Gastrocnemius medialis (tissue), 4 donors: ENCODE measurements at regions not wholly inside any gene's neighbourhood (a gene's known extent, or its start where the extent isn't known, plus 50 kb on each side); places are given as distances from the start of the nearest gene placed in this dataset.

ENCODE experiments used
- ATAC-seq, 2 donors: fragments of 150-250 bp; one replicate each; pipeline ENCODE4 v1.9.1; 2016
- DNase-seq, 2 donors: peaks; one replicate each; pipeline ENCODE4 v3.0.0-alpha.2; 2019
- H3K27ac ChIP-seq, 4 donors: fragments of 200-600 bp; sonication (generic); 1 replicate in 1 of 4; 2 replicates in 3 of 4; pipeline ENCODE4 v1.5.1; 2016 to 2018; ENCODE audit warnings: mild to moderate bottlenecking in 2 of 4, moderate library complexity in 1 of 4
- H3K27me3 ChIP-seq, 3 donors: fragments of 200-600 bp; sonication (generic) in 2 of 3; 1 replicate in 1 of 3; 2 replicates in 2 of 3; pipeline versions ENCODE4 v1.5.1 to v1.6.0; 2016 to 2019; ENCODE audit warnings: mild to moderate bottlenecking in 1 of 3, moderate library complexity in 1 of 3
- H3K36me3 ChIP-seq, 2 donors: fragments of 200-600 bp; sonication (generic) in 1 of 2; one replicate each; pipeline ENCODE4 v1.5.1; 2017 to 2018
- H3K4me1 ChIP-seq, 2 donors: fragments of 200-600 bp; sonication (generic) in 1 of 2; one replicate each; pipeline ENCODE4 v1.5.1; 2016 to 2017; ENCODE audit warnings: mild to moderate bottlenecking in 2 of 2
- H3K4me3 ChIP-seq, 4 donors: fragments of 200-600 bp; sonication (generic) in 3 of 4; 1 replicate in 1 of 4; 2 replicates in 3 of 4; pipeline ENCODE4 v1.5.1; 2016 to 2019; ENCODE audit warnings: mild to moderate bottlenecking in 2 of 4
- H3K9me3 ChIP-seq, 3 donors: fragments of 200-600 bp; sonication (generic) in 2 of 3; 1 replicate in 1 of 3; 2 replicates in 2 of 3; pipeline ENCODE4 v1.5.1; 2016 to 2019
- POLR2A ChIP-seq, 2 donors: fragments of 450-650 bp; IDR thresholded peaks; one replicate each; pipeline ENCODE4 v1.6.1; 2017; ENCODE audit warnings: antibody characterized with exemption in 2 of 2, mild to moderate bottlenecking in 2 of 2, moderate library complexity in 2 of 2
- in situ Hi-C, 4 donors: fragments of 200-750 bp; cut with MboI; loops; one replicate each; pipeline versions ENCODE4 v1.15.0 to v1.8.0; 2017; ENCODE audit warnings: low sequenced_read_pairs in 4 of 4
- intact Hi-C: fragments of 100-400 bp; cut with DNase I; formaldehyde crosslinking; loops from one replicate; pipeline ENCODE4 v1.15.1; 2023; ENCODE audit warnings: low total_unique reads
- TF ChIP-seq, protein P1 (sequence below), 5 experiments: fragments of 450-650 bp in 3 of 5; fragments of 200-600 bp in 2 of 5; sonication (generic) in 2 of 5; IDR thresholded peaks in 4 of 5; conservative IDR thresholded peaks in 1 of 5; 1 replicate in 4 of 5; 2 replicates in 1 of 5; pipeline ENCODE4 v1.5.1; 2016 to 2019; ENCODE audit warnings: antibody characterized with exemption in 5 of 5, mild to moderate bottlenecking in 3 of 5, moderate library complexity in 3 of 5

DNA sequence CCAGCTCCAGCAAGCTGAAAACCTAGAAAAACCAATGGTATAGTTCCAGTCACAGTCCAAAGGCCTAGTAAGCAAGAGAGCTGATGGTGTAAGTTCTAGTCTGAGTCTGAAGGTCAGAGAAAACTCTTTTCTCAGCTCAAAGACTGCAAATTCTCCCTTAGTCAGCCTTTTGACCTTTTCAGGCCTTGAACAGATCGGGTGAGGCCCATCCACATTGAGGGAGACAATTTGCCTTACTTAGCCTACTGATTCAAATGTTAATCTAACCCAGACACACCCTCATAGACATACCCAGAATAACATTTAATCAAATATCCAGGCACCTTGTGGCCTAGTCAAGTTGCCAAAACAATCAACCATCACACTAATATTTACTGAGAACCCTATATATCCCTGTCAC is 110.8 kb upstream of the KCNJ3 start:
- TF ChIP-seq, protein P1, sequence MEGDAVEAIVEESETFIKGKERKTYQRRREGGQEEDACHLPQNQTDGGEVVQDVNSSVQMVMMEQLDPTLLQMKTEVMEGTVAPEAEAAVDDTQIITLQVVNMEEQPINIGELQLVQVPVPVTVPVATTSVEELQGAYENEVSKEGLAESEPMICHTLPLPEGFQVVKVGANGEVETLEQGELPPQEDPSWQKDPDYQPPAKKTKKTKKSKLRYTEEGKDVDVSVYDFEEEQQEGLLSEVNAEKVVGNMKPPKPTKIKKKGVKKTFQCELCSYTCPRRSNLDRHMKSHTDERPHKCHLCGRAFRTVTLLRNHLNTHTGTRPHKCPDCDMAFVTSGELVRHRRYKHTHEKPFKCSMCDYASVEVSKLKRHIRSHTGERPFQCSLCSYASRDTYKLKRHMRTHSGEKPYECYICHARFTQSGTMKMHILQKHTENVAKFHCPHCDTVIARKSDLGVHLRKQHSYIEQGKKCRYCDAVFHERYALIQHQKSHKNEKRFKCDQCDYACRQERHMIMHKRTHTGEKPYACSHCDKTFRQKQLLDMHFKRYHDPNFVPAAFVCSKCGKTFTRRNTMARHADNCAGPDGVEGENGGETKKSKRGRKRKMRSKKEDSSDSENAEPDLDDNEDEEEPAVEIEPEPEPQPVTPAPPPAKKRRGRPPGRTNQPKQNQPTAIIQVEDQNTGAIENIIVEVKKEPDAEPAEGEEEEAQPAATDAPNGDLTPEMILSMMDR (IDR thresholded peaks at IDR 0.05 in 4 of 5, conservative IDR thresholded peaks at IDR 0.05 in 1 of 5), result no peak
- TF ChIP-seq POLR2A (IDR thresholded peaks at IDR 0.05), result no peak
- Histone ChIP-seq H3K9me3 (no peaks in the 10 kb centered on the region), H3K4me1 (peaks cover 0 to 4% of the 10 kb centered on the region in 2 donors), H3K36me3 (no peaks in the 10 kb centered on the region), H3K4me3 (no peak overlapping the region), H3K27ac (no peak overlapping the region), H3K27me3 (no peaks in the 10 kb centered on the region)
- DNase-seq (no peak), ATAC-seq (no peak)
- in situ Hi-C loops (no loop called here), intact Hi-C loops (no loop called here)

- H3K4me3 ChIP-seq, result no peak overlapping the region
- intact Hi-C loops, result no loop called here
- H3K27me3 ChIP-seq, result no peaks in the 10 kb centered on the region
- TF ChIP-seq, protein P1 (IDR thresholded peaks at IDR 0.05 in 4 of 5, conservative IDR thresholded peaks at IDR 0.05 in 1 of 5), result no peak
- no peak for TF ChIP-seq POLR2A (IDR thresholded peaks at IDR 0.05)
- H3K36me3 ChIP-seq, result no peaks in the 10 kb centered on the region
- in situ Hi-C loops, result no loop called here
- no peak overlapping the region for H3K27ac ChIP-seq
- no peak for DNase-seq
- no peaks in the 10 kb centered on the region for H3K9me3 ChIP-seq
- no peak for ATAC-seq
- peaks cover 0 to 4% of the 10 kb centered on the region in 2 donors for H3K4me1 ChIP-seq
Measured at GRCh38 chr2:154588838-154589237, 109.7 kb upstream of the KCNJ3 start.

GRCh38 chr2:154589514-154589913 is 109.0 kb upstream of the KCNJ3 start:
- intact Hi-C loops (no loop called here), in situ Hi-C loops (no loop called here)
- ATAC-seq, result no peak
- no peak overlapping the region for H3K4me3 ChIP-seq
- H3K36me3 ChIP-seq, result no peaks in the 10 kb centered on the region
- peaks cover 0 to 4% of the 10 kb centered on the region in 2 donors for H3K4me1 ChIP-seq
- H3K9me3 ChIP-seq, result no peaks in the 10 kb centered on the region
- TF ChIP-seq, protein P1 (IDR thresholded peaks at IDR 0.05 in 4 of 5, conservative IDR thresholded peaks at IDR 0.05 in 1 of 5), result no peak
- TF ChIP-seq POLR2A (IDR thresholded peaks at IDR 0.05), result no peak
- no peak for DNase-seq
- H3K27ac ChIP-seq, result no peak overlapping the region
- H3K27me3 ChIP-seq, result no peaks in the 10 kb centered on the region

DNA sequence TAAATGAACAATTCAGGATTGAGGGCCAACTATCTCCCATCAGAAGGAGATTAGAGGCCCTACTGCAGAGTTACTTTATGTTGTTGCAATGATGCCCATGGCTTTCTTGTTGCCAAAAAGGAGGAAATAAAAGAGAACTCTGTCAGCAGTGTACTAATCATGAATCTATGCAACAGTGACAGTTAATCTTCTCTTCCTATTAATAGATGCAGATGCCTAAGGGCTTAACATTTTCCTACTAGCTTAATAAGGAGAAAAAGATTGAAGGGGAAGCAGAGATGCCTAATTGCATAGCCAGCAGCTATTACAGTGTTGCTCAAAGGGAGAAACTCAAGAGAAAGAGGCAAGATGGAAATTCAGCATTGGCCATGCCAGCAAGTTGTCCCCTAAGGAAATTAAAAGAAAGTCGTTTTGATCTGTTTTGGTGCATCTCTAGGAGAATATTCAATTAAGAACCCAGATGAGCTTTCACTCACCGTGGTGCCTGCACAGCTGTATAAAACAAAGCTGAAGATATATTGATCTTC is 107.1 kb upstream of the KCNJ3 start:
- Histone ChIP-seq H3K36me3 (no peaks in the 10 kb centered on the region), H3K27ac (no peak overlapping the region), H3K4me1 (peaks cover 0 to 4% of the 10 kb centered on the region in 2 donors), H3K4me3 (no peak overlapping the region), H3K27me3 (no peaks in the 10 kb centered on the region), H3K9me3 (no peaks in the 10 kb centered on the region)
- no peak for TF ChIP-seq POLR2A (IDR thresholded peaks at IDR 0.05)
- TF ChIP-seq, protein P1 (IDR thresholded peaks at IDR 0.05 in 4 of 5, conservative IDR thresholded peaks at IDR 0.05 in 1 of 5), result no peak
- intact Hi-C loops (no loop called here), in situ Hi-C loops (no loop called here)
- ATAC-seq (no peak), DNase-seq (no peak)

DNA sequence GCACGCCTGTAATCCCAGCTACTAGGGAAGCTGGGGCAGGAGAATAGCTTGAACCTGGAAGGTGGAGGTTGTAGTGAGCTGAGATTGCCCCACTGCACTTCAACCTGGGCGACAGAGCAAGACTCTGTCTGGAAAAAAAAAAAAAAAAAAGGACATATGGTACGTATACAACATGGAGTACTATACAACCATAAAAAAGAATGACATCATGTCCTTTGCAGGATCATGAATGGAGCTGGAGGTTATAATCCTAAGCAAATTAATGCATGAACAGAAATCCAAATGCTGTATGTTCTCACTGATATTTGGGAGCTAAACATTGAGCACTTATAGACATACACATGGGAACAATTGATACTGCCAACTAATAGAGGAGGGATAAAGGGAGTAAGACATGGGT is 99.3 kb upstream of the KCNJ3 start:
- no peak for DNase-seq
- in situ Hi-C loops, result no loop called here
- Histone ChIP-seq H3K36me3 (no peaks in the 10 kb centered on the region), H3K4me1 (no peaks in the 10 kb centered on the region), H3K4me3 (no peak overlapping the region), H3K9me3 (no peaks in the 10 kb centered on the region), H3K27ac (no peak overlapping the region), H3K27me3 (no peaks in the 10 kb centered on the region)
- no peak for TF ChIP-seq POLR2A (IDR thresholded peaks at IDR 0.05)
- TF ChIP-seq, protein P1 (IDR thresholded peaks at IDR 0.05 in 4 of 5, conservative IDR thresholded peaks at IDR 0.05 in 1 of 5), result no peak
- no peak for ATAC-seq
- intact Hi-C loops, result no loop called here
